ENCODE measurements at regions not wholly inside any gene's neighbourhood (a gene's known extent, or its start where the extent isn't known, plus 50 kb on each side); places are given as distances from the start of the nearest gene placed in this dataset.

DNA sequence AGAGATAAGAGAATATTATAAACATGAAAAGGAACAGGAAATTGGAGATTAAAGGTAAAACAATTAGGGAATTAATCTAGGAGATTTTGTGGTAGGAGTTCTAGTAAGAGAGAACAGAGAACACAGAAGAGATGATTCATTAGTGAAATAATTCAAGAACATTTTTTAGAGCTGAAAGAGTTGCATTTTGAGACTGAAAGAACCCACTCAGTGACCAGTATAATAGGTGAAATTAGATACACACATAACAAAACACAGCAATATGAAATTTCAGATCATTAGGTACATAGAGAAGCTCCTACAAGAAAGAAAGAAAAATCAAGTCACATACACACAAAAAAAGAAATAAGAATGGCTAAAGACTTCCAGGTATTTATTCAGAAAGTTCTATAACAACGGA lies 144.0 kb downstream of the CYSLTR2 start:
- no peak for TF ChIP-seq LARP7 (IDR thresholded peaks at IDR 0.05)
- TF ChIP-seq CBX5 (IDR thresholded peaks at IDR 0.05; ENCODE audit: borderline replicate concordance, low read depth): no peak
- no peak for TF ChIP-seq SMARCC2 (IDR thresholded peaks at IDR 0.05; ENCODE audit: low read depth)
- TF ChIP-seq, protein P1, sequence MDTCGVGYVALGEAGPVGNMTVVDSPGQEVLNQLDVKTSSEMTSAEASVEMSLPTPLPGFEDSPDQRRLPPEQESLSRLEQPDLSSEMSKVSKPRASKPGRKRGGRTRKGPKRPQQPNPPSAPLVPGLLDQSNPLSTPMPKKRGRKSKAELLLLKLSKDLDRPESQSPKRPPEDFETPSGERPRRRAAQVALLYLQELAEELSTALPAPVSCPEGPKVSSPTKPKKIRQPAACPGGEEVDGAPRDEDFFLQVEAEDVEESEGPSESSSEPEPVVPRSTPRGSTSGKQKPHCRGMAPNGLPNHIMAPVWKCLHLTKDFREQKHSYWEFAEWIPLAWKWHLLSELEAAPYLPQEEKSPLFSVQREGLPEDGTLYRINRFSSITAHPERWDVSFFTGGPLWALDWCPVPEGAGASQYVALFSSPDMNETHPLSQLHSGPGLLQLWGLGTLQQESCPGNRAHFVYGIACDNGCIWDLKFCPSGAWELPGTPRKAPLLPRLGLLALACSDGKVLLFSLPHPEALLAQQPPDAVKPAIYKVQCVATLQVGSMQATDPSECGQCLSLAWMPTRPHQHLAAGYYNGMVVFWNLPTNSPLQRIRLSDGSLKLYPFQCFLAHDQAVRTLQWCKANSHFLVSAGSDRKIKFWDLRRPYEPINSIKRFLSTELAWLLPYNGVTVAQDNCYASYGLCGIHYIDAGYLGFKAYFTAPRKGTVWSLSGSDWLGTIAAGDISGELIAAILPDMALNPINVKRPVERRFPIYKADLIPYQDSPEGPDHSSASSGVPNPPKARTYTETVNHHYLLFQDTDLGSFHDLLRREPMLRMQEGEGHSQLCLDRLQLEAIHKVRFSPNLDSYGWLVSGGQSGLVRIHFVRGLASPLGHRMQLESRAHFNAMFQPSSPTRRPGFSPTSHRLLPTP (IDR thresholded peaks at IDR 0.05; ENCODE audit: borderline replicate concordance, extremely low read depth, insufficient read length): no peak
- TF ChIP-seq, protein P2, sequence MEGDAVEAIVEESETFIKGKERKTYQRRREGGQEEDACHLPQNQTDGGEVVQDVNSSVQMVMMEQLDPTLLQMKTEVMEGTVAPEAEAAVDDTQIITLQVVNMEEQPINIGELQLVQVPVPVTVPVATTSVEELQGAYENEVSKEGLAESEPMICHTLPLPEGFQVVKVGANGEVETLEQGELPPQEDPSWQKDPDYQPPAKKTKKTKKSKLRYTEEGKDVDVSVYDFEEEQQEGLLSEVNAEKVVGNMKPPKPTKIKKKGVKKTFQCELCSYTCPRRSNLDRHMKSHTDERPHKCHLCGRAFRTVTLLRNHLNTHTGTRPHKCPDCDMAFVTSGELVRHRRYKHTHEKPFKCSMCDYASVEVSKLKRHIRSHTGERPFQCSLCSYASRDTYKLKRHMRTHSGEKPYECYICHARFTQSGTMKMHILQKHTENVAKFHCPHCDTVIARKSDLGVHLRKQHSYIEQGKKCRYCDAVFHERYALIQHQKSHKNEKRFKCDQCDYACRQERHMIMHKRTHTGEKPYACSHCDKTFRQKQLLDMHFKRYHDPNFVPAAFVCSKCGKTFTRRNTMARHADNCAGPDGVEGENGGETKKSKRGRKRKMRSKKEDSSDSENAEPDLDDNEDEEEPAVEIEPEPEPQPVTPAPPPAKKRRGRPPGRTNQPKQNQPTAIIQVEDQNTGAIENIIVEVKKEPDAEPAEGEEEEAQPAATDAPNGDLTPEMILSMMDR (IDR thresholded peaks at IDR 0.05 in 2 of 3, conservative IDR thresholded peaks at IDR 0.05 in 1 of 3; ENCODE audit: insufficient read depth in 2 of 3, low read depth in 1 of 3, low read length in 3 of 3): no peak
- TF ChIP-seq, protein P3, sequence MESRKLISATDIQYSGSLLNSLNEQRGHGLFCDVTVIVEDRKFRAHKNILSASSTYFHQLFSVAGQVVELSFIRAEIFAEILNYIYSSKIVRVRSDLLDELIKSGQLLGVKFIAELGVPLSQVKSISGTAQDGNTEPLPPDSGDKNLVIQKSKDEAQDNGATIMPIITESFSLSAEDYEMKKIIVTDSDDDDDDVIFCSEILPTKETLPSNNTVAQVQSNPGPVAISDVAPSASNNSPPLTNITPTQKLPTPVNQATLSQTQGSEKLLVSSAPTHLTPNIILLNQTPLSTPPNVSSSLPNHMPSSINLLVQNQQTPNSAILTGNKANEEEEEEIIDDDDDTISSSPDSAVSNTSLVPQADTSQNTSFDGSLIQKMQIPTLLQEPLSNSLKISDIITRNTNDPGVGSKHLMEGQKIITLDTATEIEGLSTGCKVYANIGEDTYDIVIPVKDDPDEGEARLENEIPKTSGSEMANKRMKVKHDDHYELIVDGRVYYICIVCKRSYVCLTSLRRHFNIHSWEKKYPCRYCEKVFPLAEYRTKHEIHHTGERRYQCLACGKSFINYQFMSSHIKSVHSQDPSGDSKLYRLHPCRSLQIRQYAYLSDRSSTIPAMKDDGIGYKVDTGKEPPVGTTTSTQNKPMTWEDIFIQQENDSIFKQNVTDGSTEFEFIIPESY (CRISPR knock-in tag; IDR thresholded peaks at IDR 0.05): no peak
- TF ChIP-seq KAT7 (CRISPR knock-in tag; IDR thresholded peaks at IDR 0.05; ENCODE audit: borderline replicate concordance): no peak
- no peak for TF ChIP-seq ZNF436 (CRISPR knock-in tag; IDR thresholded peaks at IDR 0.05)
- TF ChIP-seq MAFK (IDR thresholded peaks at IDR 0.05; ENCODE audit: low read length): no peak
- no peak for TF ChIP-seq ARHGAP35 (IDR thresholded peaks at IDR 0.05; ENCODE audit: partially characterized antibody)

Data from K562 (cell line).